GM15510 (cell line): ENCODE measurements at regions not wholly inside any gene's neighbourhood (a gene's known extent, or its start where the extent isn't known, plus 50 kb on each side); places are given as distances from the start of the nearest gene placed in this dataset.

Source experiments
- POLR2A ChIP-seq: IDR thresholded peaks from 3 replicates; pipeline ENCODE4 v1.6.1; 2011; ENCODE audit warnings: borderline replicate concordance; ENCODE audit not compliant: insufficient read length; ENCODE audit errors: extremely low read depth

DNA sequence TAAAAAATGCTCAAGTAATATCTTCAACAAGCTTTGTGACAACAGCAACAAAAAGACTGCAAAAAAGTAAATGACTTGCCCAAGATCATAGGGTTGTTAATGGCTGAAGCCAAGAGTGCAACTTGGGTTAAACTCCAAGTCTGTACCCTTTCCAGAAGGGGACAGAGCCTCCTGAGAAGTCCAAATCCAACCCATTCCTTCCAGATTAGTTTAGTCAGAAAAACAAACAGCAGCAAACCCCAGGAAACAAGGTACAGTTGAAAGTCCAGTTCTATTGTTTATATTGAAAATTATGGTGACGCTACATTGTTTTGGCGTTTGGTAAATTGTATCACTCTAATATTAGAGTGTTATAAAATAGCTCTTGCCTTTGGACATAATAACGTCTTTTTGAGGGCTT lies 239.9 kb downstream of the SPTSSA start:
- TF ChIP-seq POLR2A = no peak

DNA sequence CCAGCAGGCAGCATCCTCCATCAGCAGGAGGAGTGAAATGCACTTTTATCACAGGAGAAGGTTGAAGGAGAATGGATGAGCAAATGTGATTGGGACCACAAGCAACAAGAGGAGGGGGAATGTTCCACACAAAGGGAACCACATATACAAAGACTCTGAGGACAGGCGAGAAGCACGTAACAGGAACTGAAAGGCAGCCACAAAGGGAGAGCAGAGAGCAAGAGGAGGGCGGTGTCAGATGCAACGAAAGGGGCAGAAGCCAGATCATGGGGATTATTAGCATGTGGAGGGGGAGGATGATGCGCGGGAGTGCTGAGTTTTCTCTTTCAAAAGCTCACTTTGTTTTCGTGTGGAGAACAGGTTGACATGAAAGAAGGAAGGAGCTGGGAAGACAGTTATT lies 241.1 kb downstream of the SPTSSA start:
- TF ChIP-seq POLR2A = no peak

DNA sequence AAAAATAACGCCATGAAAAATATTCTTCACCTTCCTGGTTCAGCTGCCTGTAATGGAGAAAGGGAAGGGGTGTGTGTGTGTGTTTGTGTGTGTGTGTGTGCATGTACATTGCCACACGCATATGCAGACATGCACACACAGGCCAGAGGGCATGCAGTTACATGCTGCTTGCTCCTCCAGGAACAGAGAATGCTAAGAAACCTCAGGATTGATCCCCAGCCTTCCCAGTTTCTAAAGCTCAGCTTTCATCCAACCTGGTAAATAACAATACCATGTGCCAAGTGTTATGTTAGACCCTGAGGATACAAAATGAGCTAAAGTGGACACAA lies 241.7 kb downstream of the SPTSSA start:
- no peak for TF ChIP-seq POLR2A

DNA sequence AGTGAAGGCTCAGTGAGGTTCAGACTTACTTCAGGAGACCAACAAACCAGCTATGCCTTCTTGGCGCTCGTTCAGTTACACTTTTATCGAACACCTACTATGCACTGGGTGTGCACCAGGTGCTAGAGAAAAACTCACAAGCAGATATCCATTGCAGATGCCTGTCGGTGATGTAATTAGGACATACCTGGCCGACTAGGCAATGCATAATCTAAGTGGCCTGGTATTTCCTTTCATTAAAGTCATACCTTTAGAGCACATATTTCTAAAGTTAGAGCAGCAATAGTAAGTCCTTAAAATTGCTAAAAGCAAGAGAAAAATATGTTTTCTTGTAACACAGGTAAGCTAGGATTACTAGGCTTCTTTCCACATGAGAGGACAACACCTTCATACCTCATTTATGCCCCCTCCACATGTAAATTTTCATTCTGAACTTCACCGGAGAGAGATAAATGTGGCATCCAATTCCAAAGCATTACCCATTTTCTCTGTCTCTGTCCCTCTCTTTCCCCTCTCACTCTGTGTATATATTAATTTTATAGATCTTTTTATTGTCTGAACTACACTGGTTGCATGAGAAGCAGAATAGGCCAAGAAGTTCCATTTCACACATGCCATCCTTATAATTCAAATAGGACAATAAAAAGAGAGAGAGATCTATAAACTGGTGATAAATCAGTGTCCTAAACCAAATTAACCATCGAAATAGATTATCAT lies 242.2 kb downstream of the SPTSSA start:
- no peak for TF ChIP-seq POLR2A

DNA sequence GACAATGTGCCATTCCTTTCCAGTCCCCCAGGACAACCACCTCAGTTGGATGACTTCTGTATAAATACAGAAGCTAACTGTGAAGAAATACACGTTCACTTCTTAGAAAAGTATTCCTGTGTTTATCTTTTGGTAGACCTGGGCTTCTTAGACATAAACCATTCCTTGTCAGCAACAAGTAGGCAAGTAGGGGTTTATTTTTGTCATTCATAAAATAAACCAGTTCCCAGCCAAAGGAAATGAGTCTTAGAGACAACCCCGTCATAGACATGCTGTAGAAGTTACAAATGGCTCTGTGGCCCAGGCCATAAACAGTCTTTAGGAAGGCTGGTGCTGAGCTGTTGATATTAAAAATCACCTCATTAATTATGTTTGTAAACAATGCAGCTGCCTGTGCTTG lies 243.2 kb downstream of the SPTSSA start:
- no peak for TF ChIP-seq POLR2A

DNA sequence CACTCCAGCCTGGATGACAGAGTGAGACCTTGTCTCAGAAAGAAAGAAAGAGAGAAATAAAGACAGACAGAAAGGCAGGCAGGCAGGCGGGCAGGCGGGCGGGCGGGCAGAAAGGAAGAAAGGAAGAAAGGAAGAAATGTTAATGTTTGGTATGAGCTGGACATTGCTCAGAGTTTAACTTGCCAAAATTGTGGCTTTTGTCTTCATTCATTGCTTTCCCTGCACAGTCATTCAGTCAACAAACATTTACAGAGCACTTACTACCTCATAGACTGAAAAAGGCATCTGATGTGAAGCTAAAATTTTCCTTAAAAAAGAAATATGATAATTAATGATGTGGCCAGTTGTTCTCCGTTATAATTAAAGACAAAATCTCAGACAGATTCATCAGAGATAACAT lies 247.1 kb downstream of the SPTSSA start:
- no peak for TF ChIP-seq POLR2A

DNA sequence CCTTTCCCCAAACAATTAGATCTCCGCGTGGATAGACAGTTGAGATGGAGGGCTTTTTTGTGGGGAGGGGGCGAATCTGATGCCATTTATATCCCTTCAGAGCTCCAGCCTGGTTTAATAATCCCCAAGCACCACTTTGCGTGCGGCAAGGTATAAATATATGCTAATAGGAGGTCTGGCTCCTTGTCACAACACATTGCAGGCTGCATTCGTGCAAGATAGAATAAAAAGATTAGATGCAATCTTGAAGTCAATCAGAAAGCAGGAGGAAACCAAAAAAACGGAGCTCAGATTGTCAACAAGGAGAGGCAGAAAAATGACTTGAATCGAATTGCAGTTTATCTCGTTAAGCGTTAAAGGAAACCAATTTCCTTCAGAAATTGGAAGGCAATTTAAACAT lies 248.7 kb downstream of the SPTSSA start:
- TF ChIP-seq POLR2A = no peak

DNA sequence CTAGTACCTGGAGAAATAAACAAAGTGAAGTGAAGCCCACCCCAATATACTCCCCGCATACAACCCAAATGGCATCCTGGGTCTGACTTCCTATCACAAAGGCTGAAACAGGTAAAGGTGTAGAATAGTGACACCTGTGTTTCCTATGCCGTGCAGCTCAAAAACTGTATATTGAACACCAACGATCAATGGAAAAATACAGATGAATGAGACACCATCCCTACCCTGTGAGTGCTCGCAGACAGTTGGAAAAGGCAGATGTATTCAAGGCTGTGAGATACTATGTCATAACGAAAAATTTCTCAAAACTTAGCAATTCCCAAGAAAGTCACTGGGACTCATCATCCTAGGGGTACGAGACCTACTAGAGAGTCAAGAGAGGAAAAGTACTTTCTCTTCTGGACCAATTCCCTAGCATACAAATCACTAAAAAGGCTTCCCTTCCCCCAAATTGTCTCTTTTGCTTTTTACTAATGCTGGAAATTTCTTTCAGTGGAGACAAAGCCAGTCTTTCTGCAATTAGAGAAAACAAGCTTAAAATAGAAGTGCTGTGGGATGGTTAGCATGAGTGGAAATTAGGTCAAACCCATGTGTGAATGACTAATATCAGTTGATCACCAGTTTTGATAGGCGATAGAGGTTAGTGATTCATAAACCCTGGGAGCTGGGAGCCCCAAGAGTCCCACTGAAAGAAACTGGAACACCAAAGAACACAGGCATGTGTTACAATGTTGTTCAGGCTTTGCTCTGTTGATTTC lies 249.7 kb downstream of the SPTSSA start:
- no peak for TF ChIP-seq POLR2A

DNA sequence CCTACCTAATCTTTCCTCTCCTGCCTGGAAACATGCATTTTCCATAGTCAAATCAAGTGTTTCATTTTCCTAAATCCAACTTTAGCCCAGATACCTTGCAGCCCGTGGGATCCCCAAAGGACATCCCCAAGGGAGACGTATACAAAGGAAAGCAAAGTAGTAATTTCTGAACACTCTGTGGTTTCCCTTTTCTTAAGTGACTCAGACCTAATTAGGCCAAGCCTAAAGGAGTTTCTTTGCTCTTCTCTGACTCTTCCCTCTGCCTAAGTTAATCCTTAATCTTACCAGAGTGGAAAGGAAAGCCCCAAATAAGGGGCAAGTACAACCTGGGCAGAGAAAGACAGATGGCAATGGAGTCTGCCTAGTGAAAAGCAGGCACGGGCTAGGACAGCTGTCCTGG lies 250.3 kb downstream of the SPTSSA start:
- TF ChIP-seq POLR2A = no peak

DNA sequence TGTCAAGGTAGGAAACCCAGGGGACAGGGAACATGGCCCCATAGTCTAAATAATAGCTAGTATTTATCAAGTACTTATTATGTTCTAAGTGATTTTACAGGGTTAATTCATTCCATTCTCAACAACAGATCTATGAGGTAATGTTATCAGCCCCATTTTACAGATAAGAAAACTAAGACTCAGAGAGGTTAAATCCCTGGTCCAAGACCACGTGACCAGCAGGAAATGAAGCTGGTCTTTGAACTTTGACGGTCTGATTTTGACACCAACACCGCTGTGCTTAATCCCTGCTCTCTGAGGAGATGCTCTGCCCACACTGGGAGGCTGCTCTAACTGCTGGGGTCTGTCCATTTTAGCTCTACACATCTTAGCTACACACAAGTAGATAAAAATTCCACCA lies 253.5 kb downstream of the SPTSSA start:
- TF ChIP-seq POLR2A = no peak

DNA sequence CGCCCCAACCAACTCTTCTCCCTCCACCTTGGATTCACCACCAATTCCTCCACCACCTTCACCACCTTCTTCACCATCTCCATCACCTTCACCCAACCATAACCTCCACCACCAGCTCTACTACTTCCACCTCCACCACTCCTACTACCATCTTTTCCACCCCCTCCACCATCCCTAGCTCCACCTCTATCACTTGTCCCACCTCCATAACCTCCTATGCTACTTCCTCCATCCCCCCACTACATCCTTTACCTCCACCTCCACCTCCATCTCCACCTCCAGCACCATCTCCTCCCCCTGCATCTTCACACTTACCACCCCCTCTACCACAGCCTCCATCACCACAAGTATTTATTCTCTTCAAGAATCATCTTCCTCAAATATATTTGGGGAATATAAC lies 254.9 kb upstream of the EGLN3 start:
- TF ChIP-seq POLR2A = no peak

DNA sequence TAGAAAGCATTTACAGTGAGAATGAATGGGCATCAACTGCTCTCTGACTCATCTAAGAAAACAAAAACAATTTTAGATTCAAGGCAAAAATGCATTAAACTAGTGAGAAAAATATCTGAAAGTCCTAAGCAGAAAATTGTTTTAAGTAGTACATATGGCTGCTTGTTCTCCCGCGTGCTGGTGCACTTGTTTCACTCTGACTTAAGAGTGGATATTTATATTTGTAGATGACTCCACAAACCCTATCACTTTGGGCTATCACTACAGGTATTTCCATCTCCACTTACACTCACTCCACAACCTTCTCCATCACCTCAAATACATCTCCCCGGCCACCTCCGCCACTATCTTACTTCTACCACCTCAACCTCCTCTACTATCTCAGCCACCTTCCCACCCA lies 253.9 kb upstream of the EGLN3 start:
- no peak for TF ChIP-seq POLR2A

DNA sequence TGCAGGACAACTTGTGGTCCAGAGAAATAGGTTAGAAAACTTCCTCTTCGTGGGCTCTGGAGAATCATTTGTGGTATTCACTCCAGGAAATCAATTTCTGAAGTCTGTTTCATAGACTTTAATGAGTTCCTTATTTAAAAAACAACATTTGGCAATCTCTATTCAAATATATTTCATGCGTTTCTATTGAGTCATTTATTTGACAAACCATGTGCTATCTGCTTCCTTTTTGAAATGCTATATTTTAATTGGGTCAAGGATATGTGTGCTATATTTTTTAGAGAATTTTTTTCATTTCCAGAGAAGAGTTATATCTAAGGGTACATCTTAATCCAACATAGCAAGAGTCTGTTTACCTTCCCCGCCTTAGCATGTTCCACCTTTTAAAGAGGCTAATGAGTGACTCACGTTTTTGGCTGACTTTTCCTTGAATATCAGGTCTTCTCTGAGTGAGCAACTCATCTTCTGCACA lies 252.4 kb upstream of the EGLN3 start:
- no peak for TF ChIP-seq POLR2A

DNA sequence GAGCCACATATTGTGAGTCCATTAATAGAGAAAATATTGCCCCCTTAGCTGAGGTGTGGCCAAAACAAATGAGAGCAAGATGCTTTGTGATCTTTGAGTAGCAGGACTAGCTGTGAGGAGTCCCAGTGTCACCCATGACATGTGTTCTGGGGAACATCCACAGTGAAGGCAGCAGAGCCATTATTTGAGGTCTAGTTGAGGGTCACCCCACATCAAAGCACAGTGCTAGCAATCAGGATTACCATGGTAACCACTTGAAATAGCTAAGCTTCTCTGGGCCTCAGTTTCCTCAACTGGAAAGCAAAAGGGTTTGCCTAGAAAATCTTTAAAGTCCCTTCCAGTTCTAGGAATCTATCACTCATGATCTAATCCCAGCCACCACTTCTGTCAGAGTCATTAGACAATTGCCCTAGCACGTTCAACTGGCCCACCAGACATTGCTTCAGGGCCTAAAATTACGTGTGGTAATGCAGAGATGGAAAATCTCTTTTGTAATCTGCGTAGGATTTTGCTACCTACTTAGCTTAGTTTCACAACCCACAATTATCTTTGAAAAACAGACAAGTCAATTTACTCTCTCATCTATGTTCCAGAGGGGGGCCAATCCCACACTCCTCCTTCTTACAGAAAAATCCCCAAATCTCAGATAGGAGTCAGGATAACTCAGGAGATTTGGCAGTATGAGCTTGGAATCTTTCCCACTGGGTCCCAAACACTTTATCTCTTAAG lies 251.2 kb upstream of the EGLN3 start:
- TF ChIP-seq POLR2A = no peak

DNA sequence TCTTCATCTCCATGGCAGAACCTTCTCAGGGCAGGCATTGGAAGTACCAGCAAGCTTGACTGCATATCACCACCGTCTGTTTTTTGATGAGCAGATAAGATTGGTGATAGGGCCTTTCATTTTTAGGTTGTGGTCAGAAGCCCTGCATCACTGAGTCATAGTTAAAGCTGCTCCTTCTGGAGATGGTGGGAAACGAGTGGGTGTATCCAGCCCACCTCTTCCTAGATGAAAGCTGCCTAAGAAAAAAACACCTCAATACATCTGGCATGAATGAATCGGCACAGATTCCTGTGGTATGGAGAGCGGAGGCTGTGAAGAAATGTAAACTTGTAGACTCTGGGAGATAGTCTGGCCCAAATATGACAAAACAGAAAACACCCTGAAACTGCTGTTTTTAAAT lies 248.7 kb upstream of the EGLN3 start:
- TF ChIP-seq POLR2A = no peak

DNA sequence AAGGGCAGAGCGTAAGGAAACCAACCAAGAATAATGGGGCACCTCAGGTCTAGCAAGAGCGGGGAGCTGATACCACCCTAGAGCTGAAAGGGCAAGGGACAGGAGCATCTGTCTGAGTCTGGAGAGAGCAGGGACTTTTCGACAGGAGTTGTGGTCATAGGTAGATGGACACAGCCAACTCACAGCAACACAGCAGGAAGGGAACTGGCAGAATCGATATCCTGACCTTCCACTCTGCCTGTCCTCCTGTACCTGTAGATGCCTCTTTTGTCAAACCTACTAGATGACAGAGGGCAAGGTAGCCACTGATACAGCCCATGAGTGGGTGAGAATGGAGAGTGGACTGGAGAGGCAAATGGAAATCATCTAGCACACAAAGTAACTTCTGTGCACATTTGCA lies 247.2 kb upstream of the EGLN3 start:
- no peak for TF ChIP-seq POLR2A
